ENCODE measurements at regions not wholly inside any gene's neighbourhood (a gene's known extent, or its start where the extent isn't known, plus 50 kb on each side); places are given as distances from the start of the nearest gene placed in this dataset.
"Not testable (repeated sequence)": the region's sequence is repeated elsewhere in the genome, so short reads cannot be mapped to it uniquely, and the experiment has no call there.

- DNase-seq (ENCODE audit: low read depth in 4 of 4, low spot score in 3 of 4) = no peak
Observed at GRCh38 chr21:15644489-15644888, 85.3 kb upstream of the USP25 start.

- no peak for DNase-seq (ENCODE audit: low read depth in 4 of 4, low spot score in 3 of 4)
Observed at GRCh38 chr21:15645830-15646229, 84.0 kb upstream of the USP25 start.

DNA sequence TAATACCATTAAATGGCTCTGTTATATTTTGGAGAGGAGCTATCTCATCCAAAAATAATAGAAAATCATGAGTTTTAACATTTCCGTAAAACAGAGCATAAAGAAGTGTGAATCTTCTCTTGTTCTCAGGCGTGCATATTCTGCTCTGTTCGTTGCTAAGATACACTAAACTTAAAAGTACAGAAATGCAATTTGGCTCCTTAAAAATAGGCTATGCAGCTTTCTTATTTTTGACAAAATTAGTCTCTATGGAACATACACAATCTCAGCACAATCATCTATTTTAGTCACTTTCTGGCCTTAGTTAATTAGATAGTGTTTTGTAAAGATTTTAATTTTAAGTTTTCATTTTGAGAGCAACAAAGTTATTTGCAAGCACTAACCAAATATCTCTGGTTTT lies 79.0 kb upstream of the USP25 start:
- no peak for DNase-seq (ENCODE audit: low read depth in 4 of 4, low spot score in 3 of 4)

DNA sequence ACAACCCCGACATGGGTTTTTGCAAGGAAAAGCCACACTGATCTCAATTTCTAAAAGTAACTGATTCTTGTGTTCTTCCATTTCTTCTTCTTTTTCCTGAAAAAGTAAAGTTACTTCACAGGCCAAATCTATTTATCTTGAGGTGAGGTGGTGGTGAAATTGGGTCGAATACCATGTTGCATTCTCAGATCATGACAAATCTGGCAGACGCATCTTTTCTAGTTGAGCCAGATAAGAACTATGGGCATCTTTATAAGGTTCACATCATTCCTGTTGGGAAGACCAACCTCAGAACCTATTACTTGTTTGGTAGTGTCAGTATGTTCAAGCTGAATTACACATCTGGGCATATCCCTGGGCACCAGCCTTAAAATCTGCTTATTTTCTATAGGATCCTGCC lies 78.6 kb upstream of the USP25 start:
- no peak for DNase-seq (ENCODE audit: low read depth in 4 of 4, low spot score in 3 of 4)

GRCh38 chr21:15653710-15654109 lies 76.1 kb upstream of the USP25 start:
- DNase-seq (ENCODE audit: low read depth in 4 of 4, low spot score in 3 of 4) = no peak

DNA sequence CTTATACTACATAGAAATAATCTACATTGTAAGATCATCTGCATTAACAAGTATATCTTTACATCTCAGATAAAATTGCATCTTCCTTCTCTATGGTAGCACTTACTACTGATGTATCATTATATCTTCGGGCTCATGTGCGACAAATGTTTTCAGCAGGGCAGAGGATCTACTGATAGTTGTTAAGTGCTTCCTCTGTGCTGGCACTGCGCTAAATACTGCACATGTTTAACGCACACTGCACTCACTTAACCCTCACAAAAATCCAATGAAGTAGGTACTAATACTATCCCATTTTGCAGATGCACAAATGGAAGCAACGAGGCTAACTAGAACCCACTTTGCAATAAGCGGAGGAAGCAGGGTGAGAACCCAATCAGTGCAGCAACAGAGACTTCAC lies 75.6 kb upstream of the USP25 start:
- DNase-seq (ENCODE audit: low read depth in 4 of 4, low spot score in 3 of 4) = no peak

DNA sequence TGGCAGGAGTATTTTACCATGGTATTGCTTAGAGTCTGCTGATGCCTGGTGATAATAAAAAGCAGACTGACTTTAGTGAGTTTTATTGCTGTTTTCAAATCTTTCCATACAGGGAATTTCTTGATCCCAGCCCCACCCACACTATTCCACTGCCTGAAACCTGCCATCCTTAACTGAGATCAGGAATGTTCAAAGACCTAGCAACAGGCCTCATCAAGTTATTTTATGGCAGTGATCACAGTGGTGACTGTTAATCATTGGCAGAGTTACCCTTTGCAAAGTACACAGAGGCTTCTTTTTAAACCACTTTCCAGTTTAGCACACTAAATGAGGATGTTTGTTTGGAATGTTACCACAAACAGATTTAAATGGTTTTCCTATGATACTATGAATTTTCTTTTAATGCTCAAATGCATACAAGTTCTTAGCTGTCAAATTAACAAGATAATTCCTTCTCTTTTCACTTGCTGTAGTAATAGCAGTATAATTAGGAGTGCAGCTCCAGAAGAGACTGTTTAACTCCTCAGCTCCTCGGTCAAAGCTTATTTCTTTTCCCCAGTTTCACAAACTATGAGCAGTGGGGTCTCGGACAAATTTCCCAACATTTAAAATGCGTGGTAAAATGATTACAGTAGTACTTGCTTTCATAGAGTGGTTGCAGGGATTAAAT lies 69.9 kb upstream of the USP25 start:
- DNase-seq (ENCODE audit: low read depth in 4 of 4, low spot score in 3 of 4) = peak; percentile 33 to 64 (median 56)

- DNase-seq (ENCODE audit: low read depth in 4 of 4, low spot score in 3 of 4) = no peak
Observed at GRCh38 chr21:15660423-15660804, 69.4 kb upstream of the USP25 start.

GRCh38 chr21:15667010-15667409 lies 62.8 kb upstream of the USP25 start:
- no peak for DNase-seq (ENCODE audit: low read depth in 4 of 4, low spot score in 3 of 4)

- DNase-seq (ENCODE audit: low read depth in 4 of 4, low spot score in 3 of 4) = no peak
Observed at GRCh38 chr21:15667819-15668218, 62.0 kb upstream of the USP25 start.

GRCh38 chr21:15669247-15669646 lies 60.5 kb upstream of the USP25 start:
- DNase-seq (ENCODE audit: low read depth in 4 of 4, low spot score in 3 of 4) = no peak

DNA sequence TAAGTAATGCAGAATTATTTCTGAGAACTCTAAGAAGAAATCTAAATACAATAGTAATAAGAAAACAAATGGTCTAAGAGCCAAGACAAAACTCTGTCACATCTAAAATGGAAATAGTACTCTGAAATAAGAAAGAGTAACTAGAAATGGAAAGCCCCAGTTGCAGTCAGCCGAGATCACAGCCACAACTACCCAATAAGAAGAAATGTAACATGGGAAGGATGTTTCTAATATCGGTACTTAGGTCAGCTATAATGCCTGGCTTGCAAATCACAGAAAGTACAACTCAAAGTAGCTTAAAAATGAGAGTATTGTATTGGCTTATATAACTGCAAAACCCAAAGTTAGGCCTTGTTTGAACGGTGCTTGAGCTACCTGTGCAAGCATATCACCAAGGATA lies 58.6 kb upstream of the USP25 start:
- no peak for DNase-seq (ENCODE audit: low read depth in 4 of 4, low spot score in 3 of 4)

DNA sequence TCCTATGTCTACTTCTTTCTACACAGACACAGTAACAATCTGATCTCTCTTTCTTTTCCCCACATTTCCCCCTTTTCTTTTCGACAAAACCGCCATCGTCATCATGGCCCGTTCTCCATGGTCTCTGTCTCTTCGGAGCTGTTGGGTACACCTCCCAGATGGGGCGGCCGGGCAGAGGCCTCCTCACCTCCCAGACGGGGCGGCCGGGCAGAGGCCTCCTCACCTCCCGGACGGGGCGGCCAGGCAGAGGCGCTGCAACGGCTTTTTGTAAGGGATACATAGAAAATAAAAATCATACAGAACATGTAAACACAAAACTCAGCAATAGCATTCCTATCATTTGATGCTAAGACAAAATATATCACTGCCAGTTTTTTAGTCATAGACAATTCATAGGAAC lies 57.2 kb upstream of the USP25 start:
- DNase-seq (ENCODE audit: low read depth in 4 of 4, low spot score in 3 of 4) = not testable (repeated sequence)

GRCh38 chr21:15676935-15677334 lies 52.8 kb upstream of the USP25 start:
- DNase-seq (ENCODE audit: low read depth in 4 of 4, low spot score in 3 of 4) = no peak

DNA sequence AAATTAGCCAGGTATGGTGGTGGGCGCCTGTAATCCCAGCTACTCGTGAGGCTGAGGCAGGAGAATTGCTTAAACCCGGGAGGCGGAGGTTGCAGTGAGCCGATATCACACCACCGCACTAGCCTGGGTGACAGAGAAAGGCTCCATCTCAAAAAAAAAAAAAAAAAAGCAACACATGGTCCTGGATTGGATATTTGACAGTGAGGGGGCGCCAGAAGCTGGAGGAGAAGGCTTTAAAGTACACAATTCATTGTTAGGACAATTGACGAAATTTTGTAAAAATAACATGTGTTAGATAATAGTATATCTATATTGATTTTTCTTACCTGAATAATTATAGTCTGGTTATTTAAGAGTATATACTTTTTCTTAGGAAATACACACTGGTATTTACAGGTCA lies 50.2 kb upstream of the USP25 start:
- DNase-seq (ENCODE audit: low read depth in 4 of 4, low spot score in 3 of 4) = no peak
